Kidney tubule cell (primary cell): ENCODE measurements at regions not wholly inside any gene's neighbourhood (a gene's known extent, or its start where the extent isn't known, plus 50 kb on each side); places are given as distances from the start of the nearest gene placed in this dataset.
A peak's percentile ranks its signal among the peaks of the same experiment; 100 is the strongest.

ENCODE experiments used
- DNase-seq: peaks from one replicate; pipeline ENCODE4 v3.0.0-alpha.2; 2018; ENCODE audit warnings: low spot score

DNA sequence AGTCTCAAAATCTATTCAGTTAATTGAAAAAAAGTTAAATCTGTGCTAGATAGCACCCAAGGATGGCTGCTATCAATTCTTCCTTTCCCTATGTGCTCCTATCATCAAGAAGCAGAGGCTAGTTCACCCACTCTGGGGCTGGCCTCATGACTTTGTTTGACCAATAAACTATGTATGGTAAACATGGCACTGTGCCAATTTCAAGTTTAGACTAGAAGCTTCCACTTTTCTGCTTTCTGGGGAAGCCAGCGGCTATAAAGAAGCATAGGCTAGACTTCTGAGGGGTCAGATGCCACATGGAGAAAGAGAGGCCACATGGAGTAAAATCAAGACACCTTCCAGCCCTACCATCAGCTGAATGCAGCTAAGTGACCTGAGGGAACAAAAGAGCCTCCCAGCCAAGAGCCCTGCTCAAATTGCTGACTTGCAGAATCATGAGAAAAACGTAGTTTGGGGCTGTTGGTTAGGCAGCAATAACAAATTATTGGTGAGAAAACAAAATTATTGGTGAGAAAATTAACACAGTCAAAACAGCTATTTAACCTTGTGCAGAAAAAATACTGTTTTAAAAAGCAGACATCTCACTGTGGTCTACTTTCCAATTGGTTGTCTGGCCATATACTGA, 86.5 kb upstream of the SLC14A2 start:
- DNase-seq: no peak

- peak; percentile 8 for DNase-seq
Measured at GRCh38 chr18:45538444-45538843, 76.8 kb upstream of the SLC14A2 start.

DNA sequence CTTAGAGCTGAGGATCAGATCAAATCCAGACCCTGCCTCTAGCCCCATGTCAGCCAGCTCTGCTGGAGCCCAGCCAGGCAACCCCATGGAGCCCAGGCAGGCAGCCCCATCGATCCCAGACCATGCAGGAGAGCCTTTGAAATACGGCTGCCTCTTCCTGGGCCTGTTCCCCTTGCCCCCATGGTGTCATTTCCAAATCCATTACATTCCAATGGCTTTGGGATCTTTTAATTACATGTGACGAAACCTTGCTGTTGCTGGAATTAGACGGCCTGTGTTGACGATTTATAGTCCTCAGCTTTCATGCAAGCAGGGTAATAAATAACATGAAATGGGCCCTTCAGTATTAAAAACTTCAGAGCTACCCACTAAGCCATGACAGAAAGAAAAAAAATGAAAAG, 75.8 kb upstream of the SLC14A2 start:
- no peak for DNase-seq

DNA sequence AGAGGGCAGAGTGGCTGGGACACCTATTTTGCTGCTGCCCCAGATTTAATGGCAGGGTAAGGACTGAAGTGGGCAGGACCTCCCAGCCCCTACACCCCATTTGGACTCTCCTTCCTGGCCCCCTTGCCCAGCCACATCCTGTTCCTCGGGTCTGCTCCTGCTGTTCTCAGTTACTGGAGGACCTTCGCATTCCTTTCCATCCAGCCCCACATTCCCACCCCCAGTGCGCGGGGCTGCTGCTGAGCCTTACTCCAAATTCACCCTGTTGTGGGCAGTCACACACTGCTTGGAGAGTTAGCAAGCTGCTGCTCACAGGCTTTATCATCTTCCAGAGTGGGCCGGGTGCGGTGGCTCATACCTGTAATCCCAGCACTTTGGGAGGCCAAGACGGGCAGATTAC, 75.2 kb upstream of the SLC14A2 start:
- DNase-seq: no peak

DNA sequence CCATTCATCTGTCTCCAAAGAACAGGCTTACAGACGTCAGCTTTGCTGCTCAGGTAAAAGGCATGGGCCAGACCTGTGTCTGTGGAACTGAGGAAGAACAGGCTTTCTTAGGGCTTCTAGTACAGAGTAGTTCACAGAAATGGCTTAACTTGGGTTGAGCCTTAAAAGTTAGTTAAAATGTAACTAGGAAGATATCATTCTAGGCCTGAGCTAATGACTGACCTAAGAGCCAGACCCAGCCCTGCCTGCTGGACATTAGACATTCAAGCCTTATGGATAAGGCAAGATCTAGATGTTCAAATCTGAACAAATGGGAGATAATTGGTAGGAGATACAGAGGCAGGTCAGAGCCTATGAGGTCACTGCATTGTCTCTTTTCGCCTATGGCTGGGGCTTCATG, 73.9 kb upstream of the SLC14A2 start:
- peak; percentile 20 for DNase-seq

GRCh38 chr18:45542043-45542442, 73.2 kb upstream of the SLC14A2 start:
- DNase-seq: no peak

- no peak for DNase-seq
Measured at GRCh38 chr18:45547910-45548309, 67.4 kb upstream of the SLC14A2 start.

DNA sequence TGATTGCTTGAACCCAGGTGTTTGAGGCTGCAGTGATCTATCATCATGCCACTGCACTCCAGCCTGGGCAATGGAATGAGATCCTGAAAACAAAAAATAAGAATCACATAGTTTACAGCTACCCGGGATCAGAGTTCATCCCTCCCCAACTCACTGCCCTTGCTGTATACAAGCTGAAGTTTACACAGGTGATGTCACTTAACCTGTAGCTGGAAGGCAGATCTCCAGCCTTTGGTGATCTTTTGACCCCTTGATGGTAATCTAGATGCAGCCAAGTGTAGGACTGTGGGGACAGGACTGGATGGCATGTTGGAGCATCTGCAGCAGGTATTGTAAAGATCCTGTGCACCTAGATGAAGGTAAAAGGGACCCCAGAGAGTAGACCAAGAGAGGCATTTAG, 66.7 kb upstream of the SLC14A2 start:
- DNase-seq: no peak

- peak; percentile 2 for DNase-seq
Measured at GRCh38 chr18:45549290-45549689, 66.0 kb upstream of the SLC14A2 start.

DNA sequence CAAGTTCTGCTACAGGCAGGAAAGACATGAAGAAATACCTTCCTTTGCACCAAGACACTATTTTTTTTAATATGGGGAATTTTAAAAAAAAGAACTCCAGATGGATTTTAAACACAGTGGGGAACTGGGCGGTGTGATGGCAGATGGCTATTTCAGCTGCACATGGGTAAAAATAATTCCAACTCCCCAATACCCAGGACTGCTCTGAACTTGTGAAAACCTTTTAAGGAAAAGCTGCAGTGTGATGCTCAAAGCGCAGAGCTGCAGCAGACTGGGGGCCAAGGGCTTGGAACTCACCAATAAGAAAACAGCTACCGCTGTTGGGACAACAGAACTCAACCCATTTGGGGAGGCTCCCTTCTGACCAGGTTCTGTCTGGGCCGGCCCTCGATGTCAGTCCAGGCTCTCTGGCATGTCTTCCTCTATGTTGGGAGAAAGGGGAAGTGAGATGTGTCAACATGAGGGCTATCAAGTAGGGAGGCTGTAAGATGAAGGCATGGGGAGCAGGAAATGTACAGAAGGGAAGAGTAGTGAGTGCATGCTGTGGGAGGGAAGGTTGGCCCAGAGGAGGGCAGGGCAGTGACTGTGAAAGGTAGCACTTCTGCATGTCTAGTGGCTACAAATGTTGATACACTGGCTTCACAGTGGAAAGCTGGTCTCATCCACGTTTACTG, 64.0 kb upstream of the SLC14A2 start:
- DNase-seq: no peak

GRCh38 chr18:45553723-45554388, 61.4 kb upstream of the SLC14A2 start:
- no peak for DNase-seq

- no peak for DNase-seq
Measured at GRCh38 chr18:45554389-45554737, 60.9 kb upstream of the SLC14A2 start.

DNA sequence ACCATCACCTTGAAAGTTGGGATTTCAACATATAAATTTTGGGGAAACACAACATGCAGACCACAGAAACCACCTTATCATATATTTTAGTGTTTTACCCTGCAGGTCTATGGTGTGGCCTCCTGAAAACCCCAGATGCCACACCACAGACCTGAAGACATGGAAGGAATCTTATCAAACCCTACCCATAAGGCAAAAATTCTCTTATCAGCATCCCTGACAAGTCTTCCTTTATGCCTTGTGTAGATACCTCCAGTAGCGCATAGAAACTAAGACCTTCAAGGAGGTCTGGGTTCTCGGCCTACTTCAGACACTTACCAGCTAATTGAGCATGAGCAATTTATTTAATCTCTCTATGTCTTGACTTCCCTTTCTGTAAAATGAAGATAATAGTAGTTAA, 59.1 kb upstream of the SLC14A2 start:
- no peak for DNase-seq

DNA sequence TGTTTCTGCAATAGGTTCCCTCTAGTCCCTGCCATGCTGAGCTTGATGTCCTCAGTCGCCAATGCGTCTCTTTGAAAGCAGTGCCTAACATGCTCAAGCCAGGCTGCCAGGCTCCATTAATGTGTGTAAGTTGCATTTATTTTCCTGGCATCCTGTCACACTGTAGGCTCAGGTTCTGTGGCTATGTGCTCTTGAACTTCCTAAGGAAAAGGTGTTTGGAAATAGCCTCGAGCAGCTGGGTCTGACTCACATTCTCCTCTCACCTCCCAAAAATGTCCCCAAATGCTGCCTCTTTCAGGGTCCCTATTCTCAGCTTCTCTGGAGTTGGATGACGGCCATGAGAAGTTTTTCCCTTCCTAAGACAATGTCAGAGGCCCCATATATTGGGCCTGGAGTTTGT, 58.0 kb upstream of the SLC14A2 start:
- no peak for DNase-seq

GRCh38 chr18:45557779-45558178, 57.5 kb upstream of the SLC14A2 start:
- DNase-seq: no peak

- no peak for DNase-seq
Measured at GRCh38 chr18:45559258-45559657, 56.0 kb upstream of the SLC14A2 start.

GRCh38 chr18:45560870-45561269, 54.4 kb upstream of the SLC14A2 start:
- DNase-seq: no peak

DNA sequence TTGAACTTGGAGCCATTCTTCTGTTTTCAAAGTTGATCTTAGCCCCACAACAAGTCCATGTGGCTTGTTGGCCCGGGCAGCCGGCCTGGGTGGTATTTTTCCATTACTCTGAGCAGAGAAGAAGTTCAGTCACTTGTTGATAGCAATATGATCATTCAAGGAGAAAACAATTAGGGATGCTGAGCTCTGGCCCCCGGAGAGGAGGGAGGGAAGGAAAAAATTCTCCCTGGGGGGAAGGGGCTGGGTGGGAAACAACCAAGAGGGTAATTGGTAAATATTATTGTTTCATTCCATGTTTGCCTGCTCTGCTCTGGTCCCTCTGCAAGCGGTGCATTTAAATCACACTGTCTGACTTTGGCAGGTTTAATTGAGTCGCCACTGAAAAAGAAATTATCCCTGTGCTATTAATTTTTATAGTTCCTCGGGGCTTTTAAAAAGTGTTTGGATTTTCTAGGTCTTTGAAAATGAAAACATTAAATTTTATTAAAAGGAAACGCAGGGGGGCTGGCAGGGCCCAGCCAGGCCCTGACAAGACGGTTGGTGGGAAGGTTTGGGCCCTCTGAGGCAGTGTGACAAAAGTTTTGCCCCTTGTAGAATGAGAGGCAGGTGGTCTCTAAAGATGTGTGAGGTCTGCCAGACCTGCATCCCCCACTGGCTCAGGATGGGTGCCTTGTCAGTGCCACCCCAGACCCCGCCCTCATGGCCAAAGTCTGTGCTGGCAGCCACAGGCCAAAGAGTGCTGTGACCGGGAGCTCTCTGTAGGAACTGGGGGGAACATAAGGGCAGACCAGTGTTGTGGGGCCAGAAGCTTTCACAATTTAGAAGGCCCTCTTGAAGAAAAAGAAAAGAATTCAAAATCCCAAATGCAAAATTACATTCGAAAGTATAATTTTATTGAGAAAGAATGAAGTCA, 52.5 kb upstream of the SLC14A2 start:
- no peak for DNase-seq

DNA sequence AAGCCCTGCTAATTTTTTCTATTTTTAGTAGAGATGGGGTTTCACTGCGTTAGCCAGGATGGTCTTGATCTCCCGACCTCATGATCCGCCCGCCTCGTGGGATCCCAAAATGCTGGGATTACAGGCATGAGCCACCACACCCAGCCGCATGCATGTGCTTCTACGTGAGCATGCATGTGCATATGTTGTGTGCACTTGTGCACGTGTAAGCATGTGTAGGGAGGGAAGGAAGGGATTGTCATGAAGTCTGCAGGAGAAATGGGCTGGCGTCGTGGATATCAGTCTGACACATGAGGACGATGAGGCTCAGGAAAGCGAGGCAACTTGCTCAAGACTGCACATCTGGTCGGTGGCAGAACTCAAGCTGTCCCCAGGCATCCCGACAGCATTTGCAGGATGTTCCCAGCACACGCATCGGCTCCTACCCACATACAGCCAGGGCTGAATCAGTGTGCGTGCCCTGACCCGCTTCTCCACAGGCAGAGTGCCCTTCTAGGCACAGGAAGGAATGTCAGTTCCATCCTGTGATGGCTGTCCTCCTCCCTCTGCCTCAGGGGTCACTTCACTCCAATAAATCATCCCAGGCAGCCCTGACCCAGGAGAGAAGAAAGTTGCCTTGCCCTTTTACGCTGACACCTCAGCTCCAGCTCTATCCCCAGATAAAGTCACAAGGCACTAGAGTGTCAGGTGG, 49.9 kb upstream of the SLC14A2 start:
- no peak for DNase-seq
